ENCODE measurements at regions not wholly inside any gene's neighbourhood (a gene's known extent, or its start where the extent isn't known, plus 50 kb on each side); places are given as distances from the start of the nearest gene placed in this dataset.
A peak's percentile ranks its signal among the peaks of the same experiment; 100 is the strongest.

- H3K79me2 ChIP-seq (replicated peaks; ENCODE audit: insufficient read depth, low read length): no peaks in the 10 kb centered on the region
- no peak overlapping the region for H3K4me2 ChIP-seq (ENCODE audit: low read length)
- H3K27me3 ChIP-seq (ENCODE audit: insufficient read depth, low read depth, low read length): no peaks in the 10 kb centered on the region
- TF ChIP-seq MXI1 (conservative IDR thresholded peaks at IDR 0.05; ENCODE audit: poor library complexity, severe bottlenecking): no peak
- TF ChIP-seq POLR2AphosphoS5 (IDR thresholded peaks at IDR 0.05): no peak
- no peak for TF ChIP-seq REST (IDR thresholded peaks at IDR 0.05; ENCODE audit: borderline replicate concordance)
- no peak for TF ChIP-seq EZH2 (IDR thresholded peaks at IDR 0.05; ENCODE audit: borderline replicate concordance, insufficient read depth, low read length, poor library complexity, severe bottlenecking)
- no peak for TF ChIP-seq CTCF (IDR thresholded peaks at IDR 0.05; ENCODE audit: poor library complexity, severe bottlenecking)
- TF ChIP-seq EP300 (conservative IDR thresholded peaks at IDR 0.05; ENCODE audit: poor library complexity, severe bottlenecking): no peak
- no peak for TF ChIP-seq TAF1 (IDR thresholded peaks at IDR 0.05; ENCODE audit: low read depth)
- no peak for TF ChIP-seq SMC3 (conservative IDR thresholded peaks at IDR 0.05; ENCODE audit: poor library complexity)
- no peak for TF ChIP-seq RAD21 (conservative IDR thresholded peaks at IDR 0.05)
- H3K9ac ChIP-seq (ENCODE audit: low read length): no peak overlapping the region
- H4K20me1 ChIP-seq (ENCODE audit: insufficient read depth): no peaks in the 10 kb centered on the region
- no peaks in the 10 kb centered on the region for H3F3A ChIP-seq (ENCODE audit: insufficient read depth, low read length, poor library complexity, severe bottlenecking)
- H3K9me3 ChIP-seq (ENCODE audit: low read length): no peaks in the 10 kb centered on the region
- no peaks in the 10 kb centered on the region for H3K36me3 ChIP-seq (ENCODE audit: insufficient read depth, low read length)
- no peaks in the 10 kb centered on the region for H3K9me2 ChIP-seq (ENCODE audit: insufficient read depth, low read length)
- no peak overlapping the region for H3K27ac ChIP-seq (ENCODE audit: low read length)
- no peak overlapping the region for H2AFZ ChIP-seq (ENCODE audit: low read depth, low read length)
- no peak overlapping the region for H3K4me3 ChIP-seq (ENCODE audit: low read length)
Observed at GRCh38 chr5:162882629-162883028, 554.8 kb upstream of the CCNG1 start.

- H3K79me2 ChIP-seq (replicated peaks; ENCODE audit: insufficient read depth, low read length): no peaks in the 10 kb centered on the region
- H3K27me3 ChIP-seq (ENCODE audit: insufficient read depth, low read depth, low read length): no peaks in the 10 kb centered on the region
- H3K36me3 ChIP-seq (ENCODE audit: insufficient read depth, low read length): no peaks in the 10 kb centered on the region
- no peaks in the 10 kb centered on the region for H3F3A ChIP-seq (ENCODE audit: insufficient read depth, low read length, poor library complexity, severe bottlenecking)
- TF ChIP-seq CTCF (IDR thresholded peaks at IDR 0.05; ENCODE audit: poor library complexity, severe bottlenecking): no peak
- no peak for TF ChIP-seq REST (IDR thresholded peaks at IDR 0.05; ENCODE audit: borderline replicate concordance)
- no peak for TF ChIP-seq EZH2 (IDR thresholded peaks at IDR 0.05; ENCODE audit: borderline replicate concordance, insufficient read depth, low read length, poor library complexity, severe bottlenecking)
- TF ChIP-seq MXI1 (conservative IDR thresholded peaks at IDR 0.05; ENCODE audit: poor library complexity, severe bottlenecking): no peak
- TF ChIP-seq EP300 (conservative IDR thresholded peaks at IDR 0.05; ENCODE audit: poor library complexity, severe bottlenecking): no peak
- no peaks in the 10 kb centered on the region for H4K20me1 ChIP-seq (ENCODE audit: insufficient read depth)
- no peak overlapping the region for H3K4me3 ChIP-seq (ENCODE audit: low read length)
- no peaks in the 10 kb centered on the region for H3K9me3 ChIP-seq (ENCODE audit: low read length)
- no peak overlapping the region for H2AFZ ChIP-seq (ENCODE audit: low read depth, low read length)
- H3K4me2 ChIP-seq (ENCODE audit: low read length): no peak overlapping the region
- H3K9me2 ChIP-seq (ENCODE audit: insufficient read depth, low read length): no peaks in the 10 kb centered on the region
- peak overlapping the region; percentile 66 for H3K27ac ChIP-seq (ENCODE audit: low read length)
- no peak overlapping the region for H3K9ac ChIP-seq (ENCODE audit: low read length)
Observed at GRCh38 chr5:162886717-162887116, 550.7 kb upstream of the CCNG1 start.

Data from neural cell (in vitro differentiated cells).